T47D (cell line): ENCODE measurements at regions not wholly inside any gene's neighbourhood (a gene's known extent, or its start where the extent isn't known, plus 50 kb on each side); places are given as distances from the start of the nearest gene placed in this dataset.

ENCODE experiments used
- DNase-seq, 2 experiments: peaks; one replicate each; pipeline versions ENCODE4 v3.0.0 to v3.0.0-alpha.2; 2011 to 2012; ENCODE audit warnings: low read depth in 1 of 2, low spot score in 1 of 2
- JUND ChIP-seq: IDR thresholded peaks from 2 replicates; pipeline ENCODE4 v1.6.1; 2012; ENCODE audit warnings: low read depth
- in situ Hi-C: cut with HindIII; loops from 2 replicates; pipeline ENCODE4 v1.10.0; 2016; ENCODE audit warnings: low sequenced_read_pairs, low pct_unique_long_range_greater_than_20kb

- no peak for TF ChIP-seq JUND
- no peak for DNase-seq
- in situ Hi-C loops, result no loop called here
These were observed 266.7 kb downstream of the ZNF536 start for GRCh38 chr19:30638889-30639288.

DNA sequence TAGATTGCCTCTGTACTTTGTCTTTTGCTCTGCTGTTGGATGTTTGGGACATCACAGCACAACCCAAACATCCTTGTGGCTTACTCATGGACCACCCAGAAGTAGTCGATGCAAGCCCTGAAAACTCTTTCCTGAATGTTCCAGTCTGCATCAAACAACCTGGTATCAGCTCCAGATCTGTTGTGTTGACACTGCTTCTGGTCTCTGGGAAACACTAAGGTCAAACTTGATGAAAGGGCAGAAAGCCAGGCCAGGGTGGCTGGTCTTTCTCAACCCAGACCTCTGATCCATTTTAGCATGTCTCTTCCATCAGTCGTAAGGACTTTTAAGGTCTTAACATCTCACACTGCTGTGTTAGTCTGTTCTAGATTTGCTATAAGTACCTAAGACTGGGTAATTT lies 265.7 kb downstream of the ZNF536 start:
- no peak for DNase-seq
- in situ Hi-C loops, result no loop called here
- no peak for TF ChIP-seq JUND

DNA sequence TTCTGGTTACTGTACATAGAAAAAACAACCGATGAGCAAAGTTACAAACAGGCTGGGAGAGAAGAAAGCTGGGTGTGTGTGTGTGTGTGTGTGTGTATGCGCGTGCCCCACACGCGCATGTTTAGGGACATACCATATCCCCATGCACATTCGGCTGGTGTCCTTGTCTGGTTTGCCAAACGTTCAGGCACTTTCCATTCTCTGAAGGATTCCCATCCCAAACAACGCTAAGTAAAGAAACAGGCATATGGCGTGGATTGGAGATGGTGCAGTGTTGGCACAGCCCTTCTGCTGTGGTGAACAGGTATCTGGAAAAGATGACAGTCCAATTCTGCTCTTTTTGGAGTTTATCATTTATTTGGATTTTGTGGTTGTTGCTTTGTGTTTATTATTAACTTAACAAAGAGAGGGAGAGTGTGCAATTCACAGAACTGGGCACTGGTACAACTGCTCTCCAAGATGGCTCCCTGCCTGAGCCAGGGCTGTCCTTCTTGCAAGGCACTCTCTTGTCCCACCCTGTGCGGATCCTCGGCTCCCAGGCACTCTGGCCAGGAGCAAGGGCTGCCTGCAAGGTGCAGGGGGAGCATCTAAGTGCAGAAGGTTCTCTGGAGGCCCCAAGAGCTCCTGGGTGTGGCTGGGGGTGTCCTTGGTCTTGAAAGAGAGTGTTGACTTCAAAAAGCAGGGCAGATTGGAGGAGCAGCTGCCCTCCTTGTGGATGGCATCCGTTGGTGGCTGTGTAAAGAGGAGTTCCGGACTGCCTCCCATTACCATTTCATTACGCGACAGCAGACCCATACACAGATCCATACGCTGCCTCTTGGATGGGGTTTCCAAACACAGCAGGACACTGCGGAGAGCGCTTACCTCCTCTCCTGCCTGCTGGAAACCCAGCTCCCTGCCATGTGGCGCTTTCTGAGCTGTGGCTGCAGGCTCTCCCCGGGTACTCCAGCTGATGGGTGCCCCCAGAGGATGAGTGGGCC lies 263.1 kb downstream of the ZNF536 start:
- in situ Hi-C loops, result no loop called here
- TF ChIP-seq JUND, result no peak
- DNase-seq, result no peak

- in situ Hi-C loops, result no loop called here
- no peak for TF ChIP-seq JUND
These were observed 262.1 kb downstream of the ZNF536 start for GRCh38 chr19:30634131-30634830.

DNA sequence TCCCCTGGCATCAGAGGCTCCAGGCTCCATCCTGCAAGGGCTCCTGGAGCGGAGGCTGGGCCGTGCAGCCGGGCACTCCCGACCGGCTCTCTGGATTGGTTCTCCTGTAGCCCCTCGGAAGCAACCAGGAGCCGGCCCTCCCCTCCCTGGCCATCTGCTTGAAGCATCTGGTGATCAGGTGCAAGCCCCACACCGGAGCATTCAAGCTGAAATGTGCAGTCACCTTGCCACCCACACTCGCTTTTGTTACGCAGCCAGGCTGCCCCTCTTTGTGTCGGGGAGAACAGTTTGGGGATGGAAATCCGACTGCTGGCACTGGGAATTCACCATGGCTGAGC lies 258.8 kb downstream of the ZNF536 start:
- TF ChIP-seq JUND, result no peak
- no peak for DNase-seq
- in situ Hi-C loops, result no loop called here

More at GRCh38 chr19:30634131-30634830, 262.1 kb downstream of the ZNF536 start:
- no peak for DNase-seq

DNA sequence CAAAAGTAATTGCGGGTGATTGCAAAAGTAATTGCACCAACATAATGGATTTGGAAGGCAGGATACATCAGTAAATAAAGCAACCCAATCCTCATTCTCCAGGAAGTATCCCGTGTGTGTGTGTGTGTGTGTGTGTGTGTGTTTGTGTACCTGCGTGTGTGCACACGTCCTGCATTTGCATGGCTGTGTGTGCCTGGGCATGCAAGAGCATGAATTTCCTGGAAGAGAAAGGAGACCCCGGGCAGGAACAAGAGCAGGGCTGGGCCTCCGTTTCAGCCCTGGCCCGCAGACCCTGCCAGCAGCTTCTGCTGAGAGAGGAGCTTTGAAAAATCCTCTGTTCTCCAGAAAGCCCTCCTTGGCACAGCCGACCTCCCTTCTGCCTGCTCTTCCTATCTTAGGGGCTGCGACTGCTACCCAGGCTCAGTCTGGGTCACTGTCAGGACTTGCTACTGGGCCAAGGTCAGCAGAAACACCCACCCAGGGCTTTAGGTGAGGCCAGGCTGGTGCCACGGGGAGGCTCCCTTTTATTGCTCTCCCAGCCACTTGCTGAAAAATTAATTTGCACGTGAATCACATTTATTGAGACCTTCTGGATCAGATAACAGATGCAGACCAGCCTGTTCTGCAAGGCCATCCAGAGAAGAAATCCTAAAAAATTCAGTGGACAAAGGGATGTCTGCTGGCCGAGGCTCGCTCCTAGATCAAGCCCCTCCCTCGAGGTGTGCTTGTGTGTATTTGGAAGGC lies 258.3 kb downstream of the ZNF536 start:
- no peak for TF ChIP-seq JUND
- in situ Hi-C loops, result no loop called here
- DNase-seq, result no peak

GRCh38 chr19:30629086-30629485 lies 256.9 kb downstream of the ZNF536 start:
- in situ Hi-C loops, result no loop called here
- no peak for DNase-seq
- TF ChIP-seq JUND, result no peak

DNA sequence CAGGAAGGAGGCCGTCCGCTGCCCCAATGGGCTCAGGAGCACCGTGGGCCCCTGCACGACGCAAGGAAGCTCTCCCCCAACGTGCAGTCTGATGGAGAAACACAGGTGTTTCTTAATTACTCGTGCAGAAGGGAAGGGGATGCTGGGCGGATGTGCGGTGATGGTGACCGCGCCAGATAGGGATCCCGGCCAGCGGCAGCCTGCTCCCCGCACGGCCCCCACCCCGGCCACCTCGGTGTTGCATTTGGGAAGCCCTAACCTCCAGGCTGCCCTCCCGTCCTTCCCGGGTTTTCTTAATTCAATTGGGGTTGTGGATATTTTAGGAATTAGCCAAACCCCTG lies 254.4 kb downstream of the ZNF536 start:
- in situ Hi-C loops, result no loop called here
- no peak for DNase-seq
- TF ChIP-seq JUND, result no peak

DNA sequence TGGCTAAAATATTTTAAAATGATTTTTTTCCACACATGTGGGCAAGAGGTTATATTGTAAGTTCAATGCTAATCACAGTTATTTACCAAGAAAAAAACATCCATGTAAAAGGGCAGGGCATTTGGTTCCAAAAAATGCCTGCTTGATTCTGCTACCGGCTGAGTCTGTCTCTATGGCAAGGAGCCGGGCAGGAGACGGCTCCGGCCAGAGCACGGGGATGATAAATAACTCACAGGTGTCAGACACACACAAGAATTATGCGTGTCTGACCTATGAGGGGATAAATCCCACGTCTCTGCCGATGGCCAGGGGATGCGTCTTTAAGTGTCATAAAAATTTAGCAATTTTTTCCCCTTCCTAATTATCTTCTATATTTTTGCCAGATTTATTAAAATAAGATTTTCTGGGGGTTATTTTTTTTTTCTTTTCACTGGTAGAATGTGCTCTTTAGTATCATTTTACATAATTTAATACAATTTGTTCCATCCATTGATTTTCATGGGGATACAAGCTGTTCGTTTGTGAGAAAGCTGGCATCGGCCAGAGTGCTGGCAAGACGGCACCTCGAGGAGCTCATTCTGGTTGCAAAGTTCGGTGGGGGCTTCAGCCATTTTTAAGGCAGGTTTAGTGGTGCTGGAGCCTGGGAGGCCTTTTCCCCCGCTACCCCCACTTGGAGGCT lies 253.9 kb downstream of the ZNF536 start:
- in situ Hi-C loops, result no loop called here
- no peak for DNase-seq
- TF ChIP-seq JUND, result no peak

DNA sequence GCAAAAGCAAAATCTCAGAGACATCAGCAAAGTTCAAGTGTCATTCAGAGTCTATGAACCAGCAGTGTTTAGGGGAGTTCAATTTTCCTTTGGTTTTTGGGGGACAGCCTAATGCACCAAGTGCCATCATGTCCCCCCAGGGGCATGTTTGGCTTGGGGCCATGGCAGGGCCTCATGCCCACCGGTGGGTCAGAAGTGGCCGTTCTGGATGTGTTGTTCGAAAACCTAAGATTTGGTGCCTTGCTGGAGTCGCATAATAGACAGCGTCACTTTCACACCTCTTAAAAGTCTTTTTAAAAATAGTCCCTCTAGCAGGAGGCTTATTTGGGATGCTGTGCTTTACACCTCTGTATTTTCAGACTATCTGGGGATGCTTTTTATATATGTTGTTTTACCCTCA lies 250.1 kb downstream of the ZNF536 start:
- in situ Hi-C loops, result no loop called here
- no peak for DNase-seq
- TF ChIP-seq JUND, result no peak

DNA sequence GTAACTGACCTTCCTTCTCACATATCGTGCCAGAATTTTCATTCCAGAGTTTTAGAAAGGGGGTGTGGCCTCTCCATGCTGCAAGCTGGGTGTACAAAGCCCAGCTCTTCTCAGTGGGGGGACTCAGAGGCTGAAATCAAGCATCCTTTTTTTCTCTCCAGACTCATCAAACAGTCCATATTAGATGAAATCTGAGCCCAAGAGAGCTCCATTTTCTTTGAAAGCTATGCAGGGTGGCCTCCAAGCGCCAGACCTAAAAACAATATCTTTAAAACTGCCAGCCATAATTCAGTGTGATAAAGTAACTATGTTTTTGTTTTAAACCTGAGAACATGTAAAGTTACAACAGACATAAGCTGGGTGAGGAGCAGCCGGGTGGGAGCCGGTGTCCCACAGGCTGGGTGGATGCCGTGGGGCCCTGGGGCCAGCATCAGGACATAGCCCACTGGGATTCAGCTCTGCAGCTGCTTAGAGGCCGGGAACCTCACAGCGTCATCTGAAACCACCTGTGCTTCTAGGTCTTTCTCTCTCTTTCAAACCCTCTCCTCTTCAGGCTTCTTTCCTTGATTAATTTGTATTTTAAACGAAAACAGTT lies 249.2 kb downstream of the ZNF536 start:
- in situ Hi-C loops, result no loop called here
- no peak for DNase-seq
- no peak for TF ChIP-seq JUND

- in situ Hi-C loops, result no loop called here
- TF ChIP-seq JUND, result no peak
- no peak for DNase-seq
These were observed 248.2 kb downstream of the ZNF536 start for GRCh38 chr19:30620354-30620753.
